ENCODE measurements at regions not wholly inside any gene's neighbourhood (a gene's known extent, or its start where the extent isn't known, plus 50 kb on each side); places are given as distances from the start of the nearest gene placed in this dataset.
"Not testable (repeated sequence)": the region's sequence is repeated elsewhere in the genome, so short reads cannot be mapped to it uniquely, and the experiment has no call there.

- DNase-seq, result no peak
Observed at GRCh38 chr3:81277853-81278252, 483.6 kb downstream of the GBE1 start.

DNA sequence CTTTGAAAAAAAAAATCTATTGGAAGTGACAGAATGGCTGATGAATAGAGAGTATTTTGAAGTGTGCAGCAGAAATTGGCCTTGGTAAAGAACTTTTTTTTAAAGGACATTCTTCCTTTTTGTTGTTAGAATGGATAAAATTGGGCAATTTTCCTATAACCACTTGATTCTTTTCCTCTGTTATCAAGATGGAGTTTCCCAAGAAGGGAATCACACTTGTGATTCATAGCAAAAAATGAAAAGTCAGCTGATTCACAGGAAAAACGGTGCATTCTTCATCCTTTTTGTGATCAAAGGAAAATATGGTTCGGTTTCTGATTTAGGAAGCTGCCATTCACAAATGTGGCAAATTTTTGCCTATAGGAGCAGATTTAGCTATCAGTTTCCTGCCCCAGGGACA is 486.8 kb downstream of the GBE1 start:
- no peak for DNase-seq

DNA sequence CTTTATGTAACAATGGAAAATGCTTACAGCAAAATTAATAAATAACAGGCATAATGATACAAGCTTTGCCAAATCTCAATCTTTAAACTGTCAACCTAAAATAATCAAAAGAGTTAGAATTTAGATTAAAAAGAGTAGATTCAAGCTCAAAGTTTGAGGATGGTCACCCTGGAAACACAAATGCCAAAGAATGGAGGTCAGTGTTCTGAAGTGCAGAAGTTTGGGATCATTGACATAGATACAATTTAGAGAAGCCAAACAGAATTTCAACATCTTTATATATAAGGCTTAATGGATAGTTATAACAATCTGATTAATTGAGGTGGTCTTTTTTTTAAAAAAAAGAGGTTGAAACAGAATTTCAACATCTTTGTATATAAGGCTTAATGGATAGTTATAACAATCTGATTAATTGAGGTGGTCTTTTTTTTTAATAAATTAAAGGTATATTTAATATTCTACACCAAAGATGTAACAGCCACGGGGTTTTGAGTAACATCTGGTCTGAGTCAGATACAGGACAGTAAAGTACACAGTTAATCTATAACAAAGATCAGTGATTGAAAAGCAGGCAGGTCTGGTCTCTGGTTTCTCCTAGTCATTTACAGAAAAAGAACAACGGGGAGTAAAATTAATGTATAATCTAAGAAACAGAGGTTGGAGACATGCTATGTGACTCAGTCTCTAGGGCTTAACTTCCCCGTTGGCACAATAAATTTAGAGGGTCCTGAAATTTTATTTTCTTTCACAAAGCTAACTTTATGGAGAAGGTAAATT is 490.7 kb downstream of the GBE1 start:
- no peak for DNase-seq

GRCh38 chr3:81268526-81268925 is 492.9 kb downstream of the GBE1 start:
- DNase-seq, result no peak

DNA sequence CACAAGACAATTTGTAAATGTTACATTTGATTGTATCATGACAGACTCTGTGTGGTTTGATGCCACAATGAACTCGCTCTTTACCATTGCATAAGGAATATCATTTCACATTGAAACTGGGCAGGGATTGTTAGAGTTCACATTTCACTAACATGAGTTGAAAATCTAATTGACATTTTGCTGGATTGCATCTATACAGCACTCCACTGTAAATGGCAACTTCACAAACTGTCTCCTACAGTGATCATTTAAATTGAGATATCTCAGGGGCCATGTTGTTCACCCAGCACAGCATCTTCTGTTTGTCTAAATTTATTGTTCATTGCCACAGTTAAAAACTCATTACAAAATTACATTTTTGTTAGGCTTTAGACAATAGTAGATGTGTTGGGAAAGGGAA is 499.4 kb downstream of the GBE1 start:
- DNase-seq, result no peak

DNA sequence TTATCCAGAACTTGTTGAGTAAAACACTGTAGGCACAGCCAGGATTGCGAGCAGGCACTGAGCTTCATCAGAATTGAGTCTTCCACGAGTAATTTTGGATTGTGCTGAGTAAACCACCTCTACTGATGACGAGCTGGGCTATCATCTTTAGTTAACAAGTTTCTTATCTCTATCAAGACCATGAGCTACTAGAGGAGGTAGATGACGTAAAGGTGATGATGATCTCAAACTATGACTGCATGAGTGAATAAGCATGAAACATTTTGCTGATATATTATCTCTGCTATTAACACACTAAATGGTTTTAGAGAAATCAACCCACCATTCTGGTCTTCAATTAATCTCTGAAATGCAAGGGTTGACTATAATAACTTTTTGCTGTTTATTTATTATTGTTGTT is 506.0 kb downstream of the GBE1 start:
- no peak for DNase-seq

GRCh38 chr3:81251096-81251495 is 510.3 kb downstream of the GBE1 start:
- DNase-seq, result no peak

DNA sequence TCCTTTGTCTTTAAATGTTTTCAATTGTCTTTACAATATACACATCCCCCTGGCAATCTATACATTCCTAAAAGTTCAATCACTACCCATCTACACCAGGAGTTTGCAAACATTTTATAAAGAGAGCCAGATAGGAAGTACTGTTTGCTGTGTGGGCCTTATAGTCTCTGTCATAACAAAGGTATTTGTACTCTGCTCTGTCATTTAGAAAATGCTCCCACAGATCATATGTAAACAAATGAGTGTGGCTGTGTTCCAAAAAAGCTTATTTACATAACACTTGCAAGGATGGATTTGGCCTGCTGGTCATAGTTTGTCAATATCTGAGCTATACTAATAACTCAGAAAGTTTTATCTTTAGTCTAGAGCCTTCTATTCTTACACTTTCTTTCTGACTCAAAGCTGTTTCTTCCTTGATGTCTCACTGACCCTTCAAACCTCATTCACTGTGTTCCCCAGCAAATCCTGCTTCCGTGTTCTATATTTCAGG is 511.9 kb downstream of the GBE1 start:
- DNase-seq, result no peak

DNA sequence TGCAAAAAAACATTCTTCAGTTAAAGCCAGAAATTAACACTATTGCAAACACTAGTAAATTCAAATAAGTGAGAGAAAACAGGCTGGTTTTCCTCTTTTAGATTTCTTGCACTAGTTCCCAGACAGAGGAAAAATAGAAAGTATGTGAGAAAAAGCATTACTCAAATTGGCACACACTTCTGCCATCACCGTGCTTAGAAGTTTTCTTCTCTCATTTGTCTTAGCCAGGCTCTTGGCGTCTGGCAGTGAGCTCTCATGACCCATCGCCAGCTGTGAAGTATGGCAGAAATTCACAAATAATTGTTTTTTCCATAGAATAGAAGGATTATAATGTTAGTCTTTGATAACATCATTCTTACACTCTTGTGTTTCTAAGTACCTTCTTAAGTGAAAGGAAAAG is 515.9 kb downstream of the GBE1 start:
- DNase-seq, result no peak

DNA sequence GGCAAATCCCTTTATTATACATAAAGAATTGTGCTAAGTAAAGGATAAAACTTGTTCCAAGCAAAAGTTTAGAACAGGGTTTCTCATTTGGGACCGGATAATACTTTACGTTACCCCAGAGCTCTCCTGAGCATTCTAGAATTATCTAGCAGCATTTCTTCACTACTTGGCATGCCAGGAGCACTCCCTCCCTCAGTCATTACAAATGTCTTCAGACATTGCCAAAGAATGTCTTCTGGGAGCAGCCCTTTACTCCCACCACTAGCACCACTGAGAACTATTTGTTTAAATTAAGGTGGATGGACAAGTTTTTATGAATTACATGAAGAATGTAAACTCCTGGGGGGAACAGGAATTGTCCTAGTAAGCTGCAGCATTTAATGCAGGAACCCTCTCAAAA is 516.4 kb downstream of the GBE1 start:
- DNase-seq, result no peak

GRCh38 chr3:81244231-81244630 is 517.2 kb downstream of the GBE1 start:
- DNase-seq, result no peak

- DNase-seq, result no peak
Observed at GRCh38 chr3:81242871-81243270, 518.6 kb downstream of the GBE1 start.

DNA sequence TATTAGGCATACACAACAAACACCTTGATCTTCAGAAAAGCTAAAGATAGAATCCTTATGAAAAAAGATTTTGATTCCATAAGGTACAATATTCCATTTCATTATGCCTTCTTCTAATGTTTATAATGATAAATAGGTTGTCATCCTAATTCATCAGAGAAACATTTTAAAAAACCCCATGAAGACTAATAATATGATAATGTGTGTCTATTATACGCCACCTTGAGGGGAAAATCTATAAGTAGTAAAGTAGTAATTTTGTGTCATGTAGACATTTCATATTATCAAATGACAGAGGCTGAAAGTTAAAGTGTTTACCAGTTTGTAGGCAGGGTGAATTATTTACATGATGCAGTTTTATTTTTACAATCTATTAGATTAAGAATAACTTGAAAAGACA is 524.3 kb downstream of the GBE1 start:
- no peak for DNase-seq

GRCh38 chr3:81218023-81218422 is 543.4 kb downstream of the GBE1 start:
- no peak for DNase-seq

GRCh38 chr3:81217101-81217500 is 544.3 kb downstream of the GBE1 start:
- DNase-seq, result no peak

DNA sequence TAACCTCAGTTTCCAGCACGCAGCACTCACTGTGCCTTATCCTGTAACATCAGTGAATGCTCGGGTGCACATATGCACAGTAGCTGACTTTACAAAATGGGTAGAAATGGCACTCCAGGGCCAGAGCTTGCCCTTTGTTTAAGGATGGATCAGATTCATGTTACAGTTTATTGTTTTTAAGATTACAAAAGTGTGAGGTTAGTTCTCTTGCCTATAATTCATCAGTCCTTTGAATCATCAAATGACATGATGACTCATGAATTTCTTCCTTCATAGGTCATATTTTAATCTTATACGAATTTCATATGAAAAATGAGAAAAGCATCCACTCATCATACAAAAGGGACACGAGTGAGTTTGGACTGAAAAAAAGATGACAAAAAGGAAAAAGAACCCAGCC is 545.3 kb downstream of the GBE1 start:
- DNase-seq, result no peak

DNA sequence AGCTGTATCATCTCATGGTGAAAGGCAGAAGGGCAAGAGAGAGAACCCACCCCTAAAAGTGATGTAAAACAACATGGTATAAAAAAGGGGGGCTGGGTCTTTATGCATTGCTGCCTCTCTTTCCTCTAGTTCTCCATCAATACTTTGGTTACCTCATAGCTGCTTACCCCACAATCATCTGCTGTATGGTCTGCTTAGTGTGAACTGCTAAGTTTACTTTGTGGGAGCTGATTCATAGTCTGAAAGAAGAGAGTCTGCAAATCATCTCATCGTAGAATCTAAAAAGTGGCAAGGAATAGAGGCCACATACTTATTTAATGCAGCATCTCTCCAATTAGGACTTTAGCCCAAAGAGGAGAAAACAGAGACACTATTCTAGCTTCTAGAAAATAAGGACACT is 546.8 kb downstream of the GBE1 start:
- no peak for DNase-seq

- no peak for DNase-seq
Observed at GRCh38 chr3:81199587-81199986, 561.9 kb downstream of the GBE1 start.

GRCh38 chr3:81198756-81199155 is 562.7 kb downstream of the GBE1 start:
- DNase-seq, result no peak

GRCh38 chr3:81198216-81198615 is 563.2 kb downstream of the GBE1 start:
- no peak for DNase-seq

DNA sequence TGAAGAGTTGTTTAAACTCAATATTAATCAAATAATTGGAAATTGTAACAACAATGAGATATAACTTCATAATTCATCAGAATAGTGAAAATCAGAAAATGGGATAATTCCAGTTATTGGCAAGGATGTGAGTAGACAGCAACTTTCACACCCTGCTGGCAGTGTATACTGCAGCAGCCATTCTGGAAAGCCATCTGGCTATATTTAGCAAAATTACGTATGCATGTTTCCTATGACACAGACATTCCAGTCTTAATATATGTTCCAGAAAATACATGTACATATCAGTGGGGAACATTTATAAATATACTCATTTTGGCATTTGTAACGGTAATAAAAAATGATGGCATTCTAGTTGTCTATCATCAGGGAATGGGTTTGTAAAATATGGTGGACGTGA is 564.1 kb downstream of the GBE1 start:
- DNase-seq, result no peak

GRCh38 chr3:81195478-81195877 is 566.0 kb downstream of the GBE1 start:
- no peak for DNase-seq

DNA sequence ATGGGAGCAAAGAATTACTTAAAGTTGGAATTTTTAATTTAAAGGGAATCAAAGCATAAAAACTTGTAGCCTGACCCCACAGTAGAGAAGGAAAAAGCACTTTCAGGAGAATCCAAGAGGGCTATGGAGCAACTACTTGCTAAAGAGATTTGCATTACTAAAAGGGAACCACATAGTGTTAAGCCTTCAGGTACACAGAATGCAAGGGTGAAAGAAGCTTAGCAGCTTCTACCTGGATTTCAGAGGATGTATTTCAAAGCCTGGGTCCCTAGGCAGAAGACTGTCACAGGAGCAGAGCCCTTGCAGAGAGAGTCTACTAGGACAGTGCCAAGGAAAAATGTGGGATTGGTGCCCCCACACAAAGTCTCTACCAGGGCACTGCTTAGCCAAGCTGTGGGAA is 575.0 kb downstream of the GBE1 start:
- no peak for DNase-seq

DNA sequence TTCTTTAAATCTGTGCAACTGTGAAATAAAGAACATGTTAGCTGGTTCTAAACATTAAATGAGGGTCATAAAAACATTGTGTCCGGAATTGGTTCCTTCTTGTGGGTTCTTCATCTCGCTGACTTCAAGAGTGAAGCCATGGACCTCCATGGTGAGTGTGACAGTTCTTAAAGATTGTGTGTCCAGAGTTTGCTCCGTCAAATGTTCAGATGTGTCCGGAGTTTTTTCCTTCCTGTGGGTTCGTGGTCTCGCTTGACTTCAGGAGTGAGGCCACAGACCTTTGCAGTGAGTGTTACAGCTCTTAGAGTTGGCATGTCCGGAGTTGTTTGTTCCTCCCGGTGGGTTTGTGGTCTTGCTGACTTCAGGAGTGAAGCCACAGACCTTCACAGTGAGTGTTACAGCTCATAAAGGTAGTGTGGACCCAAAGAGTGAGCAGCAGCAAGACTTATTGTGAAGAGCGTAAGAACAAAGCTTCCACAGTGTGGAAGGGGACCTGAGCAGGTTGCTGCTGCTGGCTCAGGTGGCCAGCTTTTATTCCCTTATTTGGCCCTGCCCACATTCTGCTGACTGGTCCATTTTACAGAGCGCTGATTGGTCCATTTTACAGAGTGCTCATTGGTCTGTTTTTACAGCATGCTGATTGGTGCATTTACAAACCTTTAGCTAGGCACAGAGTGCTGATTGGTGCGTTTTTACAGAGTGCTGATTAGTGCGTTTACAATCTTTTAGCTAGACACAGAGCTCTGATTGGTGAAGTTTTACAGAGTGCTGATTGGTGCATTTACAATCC is 579.2 kb downstream of the GBE1 start:
- DNase-seq, result not testable (repeated sequence)

All from CD4-positive, alpha-beta T cell treated with Interleukin-6 for 4 hours (primary cell).